Fibroblast of lung (primary cell): ENCODE measurements at regions not wholly inside any gene's neighbourhood (a gene's known extent, or its start where the extent isn't known, plus 50 kb on each side); places are given as distances from the start of the nearest gene placed in this dataset.
"Not testable (repeated sequence)": the region's sequence is repeated elsewhere in the genome, so short reads cannot be mapped to it uniquely, and the experiment has no call there.

ENCODE experiments used
- DNase-seq, 2 donors: peaks; one replicate each; pipeline versions ENCODE4 v3.0.0 to v3.0.0-alpha.2; 2010; ENCODE audit warnings: low read depth in 2 of 2
- H2AFZ ChIP-seq: 2 replicates; pipeline ENCODE4 v1.5.1; 2012; ENCODE audit warnings: low read length, control low read depth, inconsistent platforms
- H3K27ac ChIP-seq: 2 replicates; pipeline ENCODE4 v1.5.1; 2011; ENCODE audit warnings: low read length, control low read depth; ENCODE audit not compliant: insufficient read depth
- H3K27me3 ChIP-seq: 2 replicates; pipeline ENCODE4 v1.5.1; 2011; ENCODE audit warnings: mild to moderate bottlenecking, low read length; ENCODE audit not compliant: control insufficient read depth, insufficient read depth
- H3K36me3 ChIP-seq: 2 replicates; pipeline ENCODE4 v1.5.1; 2011; ENCODE audit warnings: low read length; ENCODE audit not compliant: control insufficient read depth, insufficient read depth
- H3K4me1 ChIP-seq: 2 replicates; pipeline ENCODE4 v1.5.1; 2011; ENCODE audit warnings: low read length; ENCODE audit not compliant: control insufficient read depth, insufficient read depth; ENCODE audit errors: extremely low read depth
- H3K4me2 ChIP-seq: 2 replicates; pipeline ENCODE4 v1.5.1; 2011; ENCODE audit warnings: low read length, control low read depth; ENCODE audit not compliant: insufficient read depth; ENCODE audit errors: extremely low read depth
- H3K4me3 ChIP-seq, 4 experiments: fragments of 200-600 bp in 1 of 4; sonication (generic) in 1 of 4; replicated peaks in 1 of 4; 2 replicates each; pipeline ENCODE4 v1.5.1; 2011 to 2016; ENCODE audit warnings: low read length in 4 of 4, low read depth in 3 of 4, mild to moderate bottlenecking in 3 of 4, control low read depth in 2 of 4, inconsistent platforms in 1 of 4, mixed read lengths in 1 of 4; ENCODE audit not compliant: insufficient read depth in 1 of 4; ENCODE audit errors: control extremely low read depth in 1 of 4
- H3K79me2 ChIP-seq: 2 replicates; pipeline ENCODE4 v1.5.1; 2012; ENCODE audit warnings: mild to moderate bottlenecking, low read length, inconsistent platforms; ENCODE audit not compliant: control insufficient read depth, insufficient read depth
- H3K9ac ChIP-seq: 2 replicates; pipeline ENCODE4 v1.5.1; 2011; ENCODE audit warnings: mild to moderate bottlenecking, low read length, control low read depth; ENCODE audit not compliant: insufficient read depth
- H3K9me3 ChIP-seq: 2 replicates; pipeline ENCODE4 v1.5.1; 2012; ENCODE audit warnings: low read depth, low read length; ENCODE audit not compliant: control insufficient read depth, insufficient read depth
- H4K20me1 ChIP-seq: 2 replicates; pipeline ENCODE4 v1.5.1; 2011; ENCODE audit warnings: low read length; ENCODE audit not compliant: control insufficient read depth, insufficient read depth; ENCODE audit errors: extremely low read depth
- EZH2 ChIP-seq: IDR thresholded peaks from 2 replicates; pipeline ENCODE4 v1.5.1; 2012; ENCODE audit warnings: low read length, control low read depth, mild to moderate bottlenecking; ENCODE audit errors: missing control alignments
- TF ChIP-seq, protein P1 (sequence below), 2 donors: IDR thresholded peaks in 1 of 2; conservative IDR thresholded peaks in 1 of 2; 1 replicate in 1 of 2; 2 replicates in 1 of 2; pipeline ENCODE4 v1.5.1; 2011 to 2012; ENCODE audit warnings: low read length in 2 of 2, control low read depth in 1 of 2, inconsistent platforms in 1 of 2, low read depth in 1 of 2, mild to moderate bottlenecking in 1 of 2

DNA sequence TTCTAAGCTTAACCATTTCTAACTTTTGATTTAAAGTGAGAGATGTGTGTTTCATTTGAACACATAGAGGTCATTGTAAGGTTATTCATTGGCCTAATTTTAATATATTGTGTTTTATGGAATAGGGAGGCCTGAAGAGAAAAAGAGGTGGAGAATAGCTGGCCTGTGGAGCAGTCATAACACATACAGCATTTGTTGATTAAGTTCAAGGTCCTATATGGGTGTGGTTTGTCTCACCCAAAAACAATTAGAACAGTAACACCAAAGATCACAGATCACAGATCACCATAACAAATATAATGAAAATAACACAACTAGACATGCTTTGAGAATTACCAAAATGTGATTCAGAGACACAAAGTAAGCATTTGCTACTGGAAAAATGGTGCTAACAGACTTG is 252.4 kb upstream of the SPOPL start:
- no peaks in the 10 kb centered on the region for H3K9me3 ChIP-seq
- H3K27ac ChIP-seq, result no peak overlapping the region
- H3K79me2 ChIP-seq, result no peaks in the 10 kb centered on the region
- H3K36me3 ChIP-seq, result no peaks in the 10 kb centered on the region
- no peaks in the 10 kb centered on the region for H4K20me1 ChIP-seq
- TF ChIP-seq, protein P1, sequence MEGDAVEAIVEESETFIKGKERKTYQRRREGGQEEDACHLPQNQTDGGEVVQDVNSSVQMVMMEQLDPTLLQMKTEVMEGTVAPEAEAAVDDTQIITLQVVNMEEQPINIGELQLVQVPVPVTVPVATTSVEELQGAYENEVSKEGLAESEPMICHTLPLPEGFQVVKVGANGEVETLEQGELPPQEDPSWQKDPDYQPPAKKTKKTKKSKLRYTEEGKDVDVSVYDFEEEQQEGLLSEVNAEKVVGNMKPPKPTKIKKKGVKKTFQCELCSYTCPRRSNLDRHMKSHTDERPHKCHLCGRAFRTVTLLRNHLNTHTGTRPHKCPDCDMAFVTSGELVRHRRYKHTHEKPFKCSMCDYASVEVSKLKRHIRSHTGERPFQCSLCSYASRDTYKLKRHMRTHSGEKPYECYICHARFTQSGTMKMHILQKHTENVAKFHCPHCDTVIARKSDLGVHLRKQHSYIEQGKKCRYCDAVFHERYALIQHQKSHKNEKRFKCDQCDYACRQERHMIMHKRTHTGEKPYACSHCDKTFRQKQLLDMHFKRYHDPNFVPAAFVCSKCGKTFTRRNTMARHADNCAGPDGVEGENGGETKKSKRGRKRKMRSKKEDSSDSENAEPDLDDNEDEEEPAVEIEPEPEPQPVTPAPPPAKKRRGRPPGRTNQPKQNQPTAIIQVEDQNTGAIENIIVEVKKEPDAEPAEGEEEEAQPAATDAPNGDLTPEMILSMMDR (conservative IDR thresholded peaks at IDR 0.05 in 1 of 2, IDR thresholded peaks at IDR 0.05 in 1 of 2; ENCODE audit: low read depth in 1 of 2, low read length in 2 of 2), result no peak
- TF ChIP-seq EZH2, result no peak
- H3K4me3 ChIP-seq, result no peak overlapping the region
- no peak overlapping the region for H2AFZ ChIP-seq
- H3K27me3 ChIP-seq, result no peaks in the 10 kb centered on the region
- no peaks in the 10 kb centered on the region for H3K4me1 ChIP-seq
- no peak overlapping the region for H3K9ac ChIP-seq
- no peak overlapping the region for H3K4me2 ChIP-seq
- DNase-seq, result no peak

DNA sequence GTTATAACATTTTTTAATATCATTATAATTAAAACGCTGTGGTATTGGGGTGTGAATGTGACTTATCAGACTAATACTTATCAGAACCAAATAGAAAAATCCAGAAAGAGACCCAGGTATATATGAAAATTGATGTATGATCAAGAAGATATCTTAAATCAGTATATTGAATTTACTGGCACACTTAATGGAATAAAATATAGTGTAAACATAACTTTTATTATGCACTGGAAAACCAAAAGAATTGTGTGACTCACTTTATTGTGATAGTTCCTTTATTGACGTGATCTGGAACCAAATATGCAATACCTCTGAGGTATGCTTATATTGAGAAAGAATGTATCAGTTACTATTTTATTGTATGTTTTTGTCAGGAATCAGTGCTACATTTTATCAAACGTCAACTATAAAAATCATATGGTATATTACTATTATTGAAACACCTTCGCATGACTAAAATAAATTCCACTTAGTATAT is 250.7 kb upstream of the SPOPL start:
- not testable (repeated sequence) for H2AFZ ChIP-seq

DNA sequence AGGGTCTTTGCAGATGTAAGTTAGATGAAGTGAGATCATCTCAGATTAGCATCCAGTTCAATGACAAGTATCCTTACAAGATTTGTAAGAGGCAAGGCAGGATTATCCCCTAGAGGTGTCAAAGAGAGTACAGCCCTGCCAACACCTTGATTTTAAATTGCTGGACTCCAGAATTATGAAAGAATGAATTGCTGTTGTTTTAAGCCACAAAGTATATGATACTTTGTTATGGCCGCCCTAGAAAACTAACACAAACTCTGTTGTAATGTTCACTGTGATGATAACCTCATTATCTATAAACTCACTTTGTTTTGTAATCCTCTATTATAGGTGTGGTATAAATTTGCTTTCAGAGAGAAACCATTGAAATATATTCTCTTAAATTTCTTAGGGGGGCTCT is 249.0 kb upstream of the SPOPL start:
- H3K4me3 ChIP-seq, result no peak overlapping the region
- no peak overlapping the region for H2AFZ ChIP-seq
- H4K20me1 ChIP-seq, result no peaks in the 10 kb centered on the region
- TF ChIP-seq EZH2, result no peak
- TF ChIP-seq, protein P1 (conservative IDR thresholded peaks at IDR 0.05 in 1 of 2, IDR thresholded peaks at IDR 0.05 in 1 of 2; ENCODE audit: low read depth in 1 of 2, low read length in 2 of 2), result no peak
- no peak overlapping the region for H3K4me2 ChIP-seq
- DNase-seq, result no peak
- H3K27me3 ChIP-seq, result no peaks in the 10 kb centered on the region
- no peak overlapping the region for H3K9ac ChIP-seq
- no peak overlapping the region for H3K27ac ChIP-seq
- H3K4me1 ChIP-seq, result no peaks in the 10 kb centered on the region
- no peaks in the 10 kb centered on the region for H3K79me2 ChIP-seq
- H3K36me3 ChIP-seq, result no peaks in the 10 kb centered on the region
- H3K9me3 ChIP-seq, result no peaks in the 10 kb centered on the region

More for the DNA sequence above, 250.7 kb upstream of the SPOPL start:
- not testable (repeated sequence) for H3K4me2 ChIP-seq, DNase-seq, H3K9me3 ChIP-seq, H4K20me1 ChIP-seq, H3K27ac ChIP-seq, H3K9ac ChIP-seq, H3K79me2 ChIP-seq, H3K4me1 ChIP-seq, H3K4me3 ChIP-seq, H3K36me3 ChIP-seq, H3K27me3 ChIP-seq
